ENCODE measurements at regions not wholly inside any gene's neighbourhood (a gene's known extent, or its start where the extent isn't known, plus 50 kb on each side); places are given as distances from the start of the nearest gene placed in this dataset.

DNA sequence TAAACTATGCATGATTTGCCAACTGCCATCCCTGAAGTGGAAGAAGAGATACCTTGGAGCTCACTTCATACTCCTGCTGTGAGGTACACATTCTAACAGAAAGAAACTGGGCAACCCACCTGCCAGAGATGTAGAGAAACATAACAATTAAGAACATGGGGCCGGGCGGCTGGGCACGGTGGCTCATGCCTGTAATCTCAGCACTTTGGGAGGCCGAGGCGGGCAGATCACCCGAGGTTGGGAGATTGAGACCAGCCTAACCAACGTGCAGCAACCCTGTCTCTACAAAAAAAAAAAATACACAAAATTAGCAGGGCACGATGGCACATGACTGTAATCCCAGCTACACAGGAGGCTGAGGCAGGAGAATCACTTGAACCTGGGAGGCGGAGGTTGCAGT, 402.6 kb upstream of the ANKRD30A start:
- TF ChIP-seq MXI1 (IDR thresholded peaks at IDR 0.05; ENCODE audit: borderline replicate concordance, low read depth, low read length) (no peak), MAFK (IDR thresholded peaks at IDR 0.05; ENCODE audit: low read depth, low read length) (no peak), POLR2A (IDR thresholded peaks at IDR 0.05; ENCODE audit: low read depth, low read length) (no peak), BHLHE40 (IDR thresholded peaks at IDR 0.05; ENCODE audit: low read depth, low read length) (no peak), MAZ (IDR thresholded peaks at IDR 0.05; ENCODE audit: borderline replicate concordance, low read depth, low read length) (no peak)
- TF ChIP-seq, protein P1, sequence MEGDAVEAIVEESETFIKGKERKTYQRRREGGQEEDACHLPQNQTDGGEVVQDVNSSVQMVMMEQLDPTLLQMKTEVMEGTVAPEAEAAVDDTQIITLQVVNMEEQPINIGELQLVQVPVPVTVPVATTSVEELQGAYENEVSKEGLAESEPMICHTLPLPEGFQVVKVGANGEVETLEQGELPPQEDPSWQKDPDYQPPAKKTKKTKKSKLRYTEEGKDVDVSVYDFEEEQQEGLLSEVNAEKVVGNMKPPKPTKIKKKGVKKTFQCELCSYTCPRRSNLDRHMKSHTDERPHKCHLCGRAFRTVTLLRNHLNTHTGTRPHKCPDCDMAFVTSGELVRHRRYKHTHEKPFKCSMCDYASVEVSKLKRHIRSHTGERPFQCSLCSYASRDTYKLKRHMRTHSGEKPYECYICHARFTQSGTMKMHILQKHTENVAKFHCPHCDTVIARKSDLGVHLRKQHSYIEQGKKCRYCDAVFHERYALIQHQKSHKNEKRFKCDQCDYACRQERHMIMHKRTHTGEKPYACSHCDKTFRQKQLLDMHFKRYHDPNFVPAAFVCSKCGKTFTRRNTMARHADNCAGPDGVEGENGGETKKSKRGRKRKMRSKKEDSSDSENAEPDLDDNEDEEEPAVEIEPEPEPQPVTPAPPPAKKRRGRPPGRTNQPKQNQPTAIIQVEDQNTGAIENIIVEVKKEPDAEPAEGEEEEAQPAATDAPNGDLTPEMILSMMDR (conservative IDR thresholded peaks at IDR 0.05; ENCODE audit: low read depth, low read length), result no peak

Data from IMR-90 (cell line).